Uterus (tissue), 3 donors: ENCODE measurements at regions not wholly inside any gene's neighbourhood (a gene's known extent, or its start where the extent isn't known, plus 50 kb on each side); places are given as distances from the start of the nearest gene placed in this dataset.

Experiments
- DNase-seq, 2 donors: peaks; one replicate each; pipeline ENCODE4 v3.0.0-alpha.2; 2019 to 2020
- H3K27ac ChIP-seq, 2 donors: fragments of 200-600 bp; sonication (generic); 1 replicate in 1 of 2; 2 replicates in 1 of 2; pipeline ENCODE4 v1.5.1; 2016 to 2018
- H3K27me3 ChIP-seq, 2 donors: fragments of 200-600 bp; sonication (generic); one replicate each; pipeline ENCODE4 v1.5.1; 2018 to 2019; ENCODE audit warnings: control low read depth in 1 of 2
- H3K36me3 ChIP-seq, 2 donors: fragments of 200-600 bp; sonication (generic); one replicate each; pipeline ENCODE4 v1.5.1; 2019; ENCODE audit warnings: control low read depth in 1 of 2
- H3K4me1 ChIP-seq, 2 donors: fragments of 200-600 bp; sonication (generic); one replicate each; pipeline ENCODE4 v1.5.1; 2018 to 2019; ENCODE audit warnings: control low read depth in 1 of 2
- H3K4me3 ChIP-seq, 2 donors: fragments of 200-600 bp; sonication (generic); 1 replicate in 1 of 2; 2 replicates in 1 of 2; pipeline ENCODE4 v1.5.1; 2018 to 2019; ENCODE audit warnings: mild to moderate bottlenecking in 1 of 2
- H3K9me3 ChIP-seq, 2 donors: fragments of 200-600 bp; sonication (generic); one replicate each; pipeline ENCODE4 v1.5.1; 2019; ENCODE audit warnings: control low read depth in 1 of 2
- CTCF ChIP-seq, 4 experiments: fragments of 200-600 bp in 2 of 4; fragments of 450-650 bp in 2 of 4; sonication (generic) in 2 of 4; IDR thresholded peaks; one replicate each; pipeline ENCODE4 v1.5.1; 2016 to 2019; ENCODE audit warnings: antibody characterized with exemption in 4 of 4, mild to moderate bottlenecking in 2 of 4, moderate library complexity in 1 of 4
- POLR2A ChIP-seq, 2 donors: fragments of 450-650 bp; IDR thresholded peaks; one replicate each; pipeline ENCODE4 v1.6.1; 2016; ENCODE audit warnings: antibody characterized with exemption in 2 of 2, mild to moderate bottlenecking in 1 of 2, moderate library complexity in 1 of 2
- intact Hi-C: fragments of 100-400 bp; cut with DNase I; formaldehyde crosslinking; loops from one replicate; pipeline ENCODE4 v1.15.1; 2023; ENCODE audit warnings: low total_unique reads
- donor health status: DM: yes; HTN: yes; CAD: no.

- intact Hi-C loops: no loop called here
- H3K4me3 ChIP-seq: no peak overlapping the region
- TF ChIP-seq CTCF (IDR thresholded peaks at IDR 0.05): no peak
- TF ChIP-seq POLR2A (IDR thresholded peaks at IDR 0.05): no peak
- no peaks in the 10 kb centered on the region for H3K36me3 ChIP-seq
- no peaks in the 10 kb centered on the region for H3K9me3 ChIP-seq
- H3K4me1 ChIP-seq: no peaks in the 10 kb centered on the region
- H3K27ac ChIP-seq: no peak overlapping the region
- no peaks in the 10 kb centered on the region for H3K27me3 ChIP-seq
- no peak for DNase-seq
Observed at GRCh38 chr14:88064841-88065240, 59.9 kb downstream of the GPR65 start.

- Histone ChIP-seq H3K27me3 (no peaks in the 10 kb centered on the region), H3K9me3 (no peaks in the 10 kb centered on the region), H3K4me1 (no peaks in the 10 kb centered on the region), H3K36me3 (no peaks in the 10 kb centered on the region), H3K27ac (no peak overlapping the region), H3K4me3 (no peak overlapping the region)
- no peak for DNase-seq
- TF ChIP-seq POLR2A (IDR thresholded peaks at IDR 0.05) (no peak), CTCF (IDR thresholded peaks at IDR 0.05) (no peak)
- intact Hi-C loops: no loop called here
Observed at GRCh38 chr14:88069677-88070076, 64.7 kb downstream of the GPR65 start.

- Histone ChIP-seq H3K4me1 (no peaks in the 10 kb centered on the region), H3K36me3 (no peaks in the 10 kb centered on the region), H3K27ac (no peak overlapping the region), H3K9me3 (no peaks in the 10 kb centered on the region), H3K27me3 (no peaks in the 10 kb centered on the region), H3K4me3 (no peak overlapping the region)
- no peak for TF ChIP-seq POLR2A (IDR thresholded peaks at IDR 0.05)
- TF ChIP-seq CTCF (IDR thresholded peaks at IDR 0.05): no peak
- intact Hi-C loops: no loop called here
- DNase-seq: no peak
Observed at GRCh38 chr14:88075269-88075981, 70.5 kb downstream of the GPR65 start.

GRCh38 chr14:88078525-88078924, 73.6 kb downstream of the GPR65 start:
- Histone ChIP-seq H3K27ac (no peak overlapping the region), H3K4me1 (no peaks in the 10 kb centered on the region), H3K9me3 (no peaks in the 10 kb centered on the region), H3K27me3 (no peaks in the 10 kb centered on the region), H3K4me3 (no peak overlapping the region), H3K36me3 (no peaks in the 10 kb centered on the region)
- intact Hi-C loops: no loop called here
- TF ChIP-seq CTCF (IDR thresholded peaks at IDR 0.05): no peak
- no peak for TF ChIP-seq POLR2A (IDR thresholded peaks at IDR 0.05)
- DNase-seq: no peak

GRCh38 chr14:88079624-88080023, 74.7 kb downstream of the GPR65 start:
- Histone ChIP-seq H3K27ac (no peak overlapping the region), H3K27me3 (no peaks in the 10 kb centered on the region), H3K9me3 (no peaks in the 10 kb centered on the region), H3K4me1 (no peaks in the 10 kb centered on the region), H3K4me3 (no peak overlapping the region), H3K36me3 (no peaks in the 10 kb centered on the region)
- intact Hi-C loops: no loop called here
- TF ChIP-seq CTCF (IDR thresholded peaks at IDR 0.05): no peak
- TF ChIP-seq POLR2A (IDR thresholded peaks at IDR 0.05): no peak
- DNase-seq: no peak
